Transverse colon (tissue), 4 donors: ENCODE measurements at regions not wholly inside any gene's neighbourhood (a gene's known extent, or its start where the extent isn't known, plus 50 kb on each side); places are given as distances from the start of the nearest gene placed in this dataset.

Experiments used
- DNase-seq: peaks from one replicate; pipeline ENCODE4 v3.0.0-alpha.2; 2019
- H3K27ac ChIP-seq, 4 donors: fragments of 200-600 bp; sonication (generic); 2 replicates each; pipeline ENCODE4 v1.5.1; 2016 to 2018; ENCODE audit warnings: inconsistent platforms in 4 of 4
- H3K27me3 ChIP-seq: fragments of 200-600 bp; sonication (generic); 2 replicates; pipeline ENCODE4 v1.5.1; 2017; ENCODE audit warnings: inconsistent platforms
- H3K36me3 ChIP-seq, 4 donors: fragments of 200-600 bp; sonication (generic); 2 replicates each; pipeline ENCODE4 v1.5.1; 2017 to 2019; ENCODE audit warnings: inconsistent platforms in 4 of 4
- H3K4me1 ChIP-seq, 4 donors: fragments of 200-600 bp; sonication (generic); 2 replicates each; pipeline ENCODE4 v1.5.1; 2017 to 2020; ENCODE audit warnings: inconsistent platforms in 4 of 4
- H3K4me3 ChIP-seq, 4 donors: fragments of 200-600 bp; sonication (generic); 1 replicate in 1 of 4; 2 replicates in 3 of 4; pipeline versions ENCODE4 v1.5.1 to v1.6.1; 2017 to 2019; ENCODE audit warnings: inconsistent platforms in 4 of 4
- H3K9me3 ChIP-seq, 2 donors: fragments of 200-600 bp; sonication (generic); 2 replicates each; pipeline ENCODE4 v1.5.1; 2017 to 2019; ENCODE audit warnings: inconsistent platforms in 2 of 2
- EP300 ChIP-seq: sonication (generic); formaldehyde crosslinking; IDR thresholded peaks from one replicate; pipeline ENCODE4 v1.6.1; 2017; ENCODE audit warnings: antibody characterized with exemption, low read depth
- POLR2A ChIP-seq: fragments of 450-650 bp; IDR thresholded peaks from one replicate; pipeline ENCODE4 v1.6.1; 2016; ENCODE audit warnings: antibody characterized with exemption, mild to moderate bottlenecking, moderate library complexity
- POLR2AphosphoS5 ChIP-seq, 3 donors: sonication (generic); formaldehyde crosslinking; IDR thresholded peaks; one replicate each; pipeline ENCODE4 v1.6.1; 2016; ENCODE audit warnings: antibody characterized with exemption in 3 of 3
- WGBS, 2 donors: methylation state at CpG; one replicate each; pipeline ENCODE4 v1.1.5; 2018; ENCODE audit warnings: low coverage in 1 of 2; 5-methylcytosine and 5-hydroxymethylcytosine counted together
- in situ Hi-C, 4 donors: fragments of 200-750 bp; cut with MboI; loops; one replicate each; pipeline versions ENCODE4 v1.15.0 to v1.15.1; 2017; ENCODE audit warnings: low sequenced_read_pairs in 3 of 4, low pct_ligation_motif_present in 1 of 4, low pct_unique_long_range_greater_than_20kb in 1 of 4
- intact Hi-C: fragments of 100-400 bp; cut with DNase I; formaldehyde crosslinking; loops from one replicate; pipeline ENCODE4 v1.15.1; 2023; ENCODE audit warnings: low total_unique reads
- TF ChIP-seq, protein P1 (sequence below), 5 experiments: fragments of 200-600 bp in 3 of 5; fragments of 450-650 bp in 2 of 5; sonication (generic) in 3 of 5; IDR thresholded peaks; 1 replicate in 2 of 5; 2 replicates in 3 of 5; pipeline ENCODE4 v1.5.1; 2016 to 2017; ENCODE audit warnings: antibody characterized with exemption in 5 of 5, inconsistent platforms in 3 of 5, mild to moderate bottlenecking in 2 of 5, moderate library complexity in 1 of 5

DNA sequence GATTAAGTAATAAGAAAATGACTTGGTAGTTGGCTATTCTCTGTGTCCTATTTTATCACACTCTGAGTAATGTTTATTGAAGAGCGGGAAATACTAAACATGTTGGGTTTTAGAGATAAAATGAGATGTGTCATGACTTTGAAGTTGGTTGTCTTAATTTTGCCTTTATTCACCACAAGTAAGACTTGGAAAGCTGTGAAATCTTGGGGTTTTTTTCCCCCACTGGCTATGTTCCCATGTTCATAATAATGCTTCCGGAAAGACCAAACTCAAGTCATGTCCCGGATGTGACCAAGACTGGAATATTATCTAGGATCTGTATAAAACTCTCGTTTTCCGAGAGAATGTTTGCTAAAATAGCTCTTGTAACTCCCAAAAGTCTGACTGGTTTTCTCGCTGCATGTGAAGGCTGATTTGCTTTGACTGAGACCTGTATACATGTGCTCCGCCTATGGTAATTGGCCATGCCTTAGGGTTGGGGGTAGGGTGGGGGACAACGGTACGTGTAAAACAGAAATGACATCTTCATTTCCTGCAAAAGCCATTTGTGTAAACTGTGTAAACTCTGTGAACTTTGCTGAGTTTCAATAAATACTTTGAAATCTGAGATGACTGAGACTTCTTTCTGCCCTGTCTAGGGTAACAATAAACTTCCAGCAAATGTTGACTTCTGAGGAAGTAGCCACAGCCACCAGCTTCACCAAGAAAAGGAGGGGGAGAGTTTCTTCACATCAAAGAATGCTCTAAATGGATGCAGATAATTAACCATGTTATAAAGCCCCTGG, 169.6 kb downstream of the ZNF365 start:
- in situ Hi-C loops (no loop called here), intact Hi-C loops (no loop called here)
- Histone ChIP-seq H3K27me3 (no peaks in the 10 kb centered on the region), H3K36me3 (no peaks in the 10 kb centered on the region), H3K27ac (no peak overlapping the region), H3K4me1 (peaks cover 0 to 3% (median 0%) of the 10 kb centered on the region in 4 donors), H3K4me3 (no peak overlapping the region), H3K9me3 (no peaks in the 10 kb centered on the region)
- TF ChIP-seq POLR2AphosphoS5 (IDR thresholded peaks at IDR 0.05) (no peak), POLR2A (no peak), EP300 (no peak)
- TF ChIP-seq, protein P1, sequence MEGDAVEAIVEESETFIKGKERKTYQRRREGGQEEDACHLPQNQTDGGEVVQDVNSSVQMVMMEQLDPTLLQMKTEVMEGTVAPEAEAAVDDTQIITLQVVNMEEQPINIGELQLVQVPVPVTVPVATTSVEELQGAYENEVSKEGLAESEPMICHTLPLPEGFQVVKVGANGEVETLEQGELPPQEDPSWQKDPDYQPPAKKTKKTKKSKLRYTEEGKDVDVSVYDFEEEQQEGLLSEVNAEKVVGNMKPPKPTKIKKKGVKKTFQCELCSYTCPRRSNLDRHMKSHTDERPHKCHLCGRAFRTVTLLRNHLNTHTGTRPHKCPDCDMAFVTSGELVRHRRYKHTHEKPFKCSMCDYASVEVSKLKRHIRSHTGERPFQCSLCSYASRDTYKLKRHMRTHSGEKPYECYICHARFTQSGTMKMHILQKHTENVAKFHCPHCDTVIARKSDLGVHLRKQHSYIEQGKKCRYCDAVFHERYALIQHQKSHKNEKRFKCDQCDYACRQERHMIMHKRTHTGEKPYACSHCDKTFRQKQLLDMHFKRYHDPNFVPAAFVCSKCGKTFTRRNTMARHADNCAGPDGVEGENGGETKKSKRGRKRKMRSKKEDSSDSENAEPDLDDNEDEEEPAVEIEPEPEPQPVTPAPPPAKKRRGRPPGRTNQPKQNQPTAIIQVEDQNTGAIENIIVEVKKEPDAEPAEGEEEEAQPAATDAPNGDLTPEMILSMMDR (IDR thresholded peaks at IDR 0.05) = no peak
- no peak for DNase-seq
- 69 to 73% methylated on average over 7 to 9 of the region's 9 CpGs for WGBS, 2 donors

DNA sequence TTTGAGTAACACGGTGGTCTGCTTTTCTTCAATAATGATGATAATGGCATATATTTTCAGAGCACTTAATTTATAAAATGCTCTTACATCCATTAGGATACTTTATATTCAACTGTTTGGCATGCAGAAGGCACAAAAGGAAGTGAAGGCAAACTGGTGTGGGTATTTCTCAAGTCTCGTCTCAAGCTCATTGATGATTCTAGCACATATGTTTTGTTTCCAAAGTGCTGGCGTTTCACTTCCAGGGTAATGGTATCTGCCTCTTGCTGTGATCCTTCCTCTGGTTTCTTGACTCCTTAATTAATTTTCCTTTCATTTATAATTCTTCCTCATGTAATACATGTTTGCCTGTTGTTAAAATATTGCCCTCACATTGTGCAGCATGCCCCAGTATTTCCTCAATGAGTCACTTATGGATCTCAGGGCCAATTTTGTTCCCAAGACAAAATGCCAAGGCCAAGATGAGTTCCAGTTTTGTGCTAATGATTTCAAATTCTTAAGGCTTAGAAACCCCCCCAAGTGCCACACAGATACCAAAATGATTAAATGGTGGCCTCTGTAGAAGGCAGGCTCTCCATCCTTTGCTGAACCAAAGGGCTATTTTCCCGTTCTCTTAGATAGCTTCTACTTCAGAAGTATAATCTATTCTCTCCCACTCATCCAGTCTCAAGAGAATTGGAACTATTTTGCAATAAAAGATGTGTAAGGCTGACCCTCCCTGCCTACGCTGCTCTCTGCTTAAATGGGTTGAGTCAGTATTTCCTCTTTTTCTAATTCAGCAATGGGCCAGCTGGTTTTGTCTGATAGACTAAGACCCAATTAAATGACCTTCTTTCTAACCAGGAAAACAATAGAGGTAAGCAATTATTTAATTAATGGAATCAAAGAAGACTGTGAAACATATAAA, 171.2 kb downstream of the ZNF365 start:
- H3K27me3 ChIP-seq = no peaks in the 10 kb centered on the region
- WGBS, 2 donors = 76 to 78% methylated on average over 5 of the region's 5 CpGs
- peaks cover 0 to 3% (median 0%) of the 10 kb centered on the region in 4 donors for H3K4me1 ChIP-seq
- H3K4me3 ChIP-seq = no peak overlapping the region
- in situ Hi-C loops (no loop called here), intact Hi-C loops (loop anchor here (5.0 kb wide), 1 partner anchor 1357 kb away; no protein-coding TSS in a partner anchor)
- H3K36me3 ChIP-seq = no peaks in the 10 kb centered on the region
- H3K9me3 ChIP-seq = no peaks in the 10 kb centered on the region
- peak overlapping the region in 3 of 4 donors; percentile 18 to 49 (median 41) for H3K27ac ChIP-seq
- no peak for DNase-seq
- TF ChIP-seq POLR2AphosphoS5 (IDR thresholded peaks at IDR 0.05) = peak in 1 of 3 donors; percentile 22
- no peak for TF ChIP-seq POLR2A

DNA sequence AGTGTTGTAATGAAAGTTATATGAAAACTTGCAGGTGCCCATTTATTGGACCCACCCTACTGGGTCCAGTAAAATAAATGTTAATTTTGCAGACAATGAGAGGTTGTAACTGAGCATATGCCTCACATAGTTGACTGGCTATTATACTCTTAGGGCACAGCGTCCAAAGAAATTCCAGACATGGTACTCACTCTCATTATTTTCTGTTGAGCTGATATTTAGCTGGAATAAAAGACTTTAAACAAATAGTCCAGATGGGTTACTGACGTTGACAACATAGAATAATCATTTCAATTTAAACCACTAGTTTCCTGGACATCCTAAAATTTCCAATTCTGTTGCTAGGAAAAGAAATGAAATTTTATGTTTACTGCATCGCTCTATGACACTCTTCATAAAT, 174.5 kb downstream of the ZNF365 start:
- H3K9me3 ChIP-seq = no peaks in the 10 kb centered on the region
- no peak overlapping the region for H3K27ac ChIP-seq
- TF ChIP-seq, protein P1 (IDR thresholded peaks at IDR 0.05) = no peak
- TF ChIP-seq POLR2A (no peak), EP300 (no peak)
- H3K36me3 ChIP-seq = no peaks in the 10 kb centered on the region
- DNase-seq = no peak
- WGBS, 2 donors = 77 to 80% methylated on average over 3 of the region's 3 CpGs
- H3K4me3 ChIP-seq = no peak overlapping the region
- no peaks in the 10 kb centered on the region for H3K27me3 ChIP-seq
- intact Hi-C loops = loop anchor here (5.0 kb wide), 1 partner anchor 1354 kb away; no protein-coding TSS in a partner anchor
- H3K4me1 ChIP-seq = peaks cover 0 to 3% (median 0%) of the 10 kb centered on the region in 4 donors
- in situ Hi-C loops = no loop called here

DNA sequence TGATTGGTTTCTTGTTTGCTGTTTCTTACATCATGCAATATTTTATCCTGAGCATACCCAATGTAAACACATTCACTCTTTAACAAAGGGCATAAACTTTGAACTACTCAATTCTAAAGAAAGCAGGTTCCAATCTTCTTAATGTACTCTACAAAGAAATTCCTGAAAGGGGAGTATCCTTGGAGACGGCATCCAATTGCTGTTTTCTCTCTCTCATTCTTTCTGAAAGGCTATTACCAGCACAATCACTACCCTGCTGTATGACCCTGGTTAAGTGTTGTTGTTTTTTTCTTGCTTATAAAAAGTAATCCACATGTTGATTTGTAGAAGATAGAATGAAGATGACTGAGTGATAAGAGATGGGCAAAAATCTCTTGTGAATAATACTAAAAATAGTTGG, 176.0 kb downstream of the ZNF365 start:
- in situ Hi-C loops = no loop called here
- Histone ChIP-seq H3K36me3 (no peaks in the 10 kb centered on the region), H3K4me3 (no peak overlapping the region), H3K4me1 (peaks cover 0 to under 1% (median 0%) of the 10 kb centered on the region in 4 donors), H3K27me3 (no peaks in the 10 kb centered on the region), H3K27ac (no peak overlapping the region), H3K9me3 (no peaks in the 10 kb centered on the region)
- intact Hi-C loops = no loop called here
- TF ChIP-seq, protein P1 (IDR thresholded peaks at IDR 0.05) = no peak
- no peak for DNase-seq
- WGBS, 2 donors = 45 to 68% methylated on average over 1 of the region's 1 CpG
